MCF 10A (cell line): ENCODE measurements at regions not wholly inside any gene's neighbourhood (a gene's known extent, or its start where the extent isn't known, plus 50 kb on each side); places are given as distances from the start of the nearest gene placed in this dataset.
"Not testable (repeated sequence)": the region's sequence is repeated elsewhere in the genome, so short reads cannot be mapped to it uniquely, and the experiment has no call there.

Source experiments
- BruUV-seq: library from RNA; stranded (reverse); fragments of 400-500 nt; replicated peaks from 2 replicates; lab custom pipeline; 2021; lab: Mats Ljungman, UMichigan
- CTCF ChIA-PET: fragments of 300-600 bp; sonication (Branson Sonifier 250); formaldehyde crosslinking; extraction: SDS; loops from one replicate; lab custom pipeline; 2021; ENCODE audit warnings: antibody characterized with exemption, inconsistent platforms; lab: Yijun Ruan, JAX
- POLR2A ChIA-PET: fragments of 300-600, 350-650 bp; sonication (Branson Sonifier 250); formaldehyde crosslinking; extraction: SDS; loops from one replicate; lab custom pipeline; 2020; ENCODE audit warnings: antibody characterized with exemption, inconsistent platforms; lab: Yijun Ruan, JAX
- DNase-seq: peaks from one replicate; pipeline ENCODE4 v3.0.0-alpha.2; 2018; ENCODE audit not compliant: unreplicated experiment
- H3K27ac Mint-ChIP-seq: one replicate; pipeline ENCODE4 v1.8.0; 2022; ENCODE audit warnings: mild to moderate bottlenecking, low read depth, mixed read lengths; ENCODE audit not compliant: unreplicated experiment
- H3K27me3 Mint-ChIP-seq: one replicate; pipeline ENCODE4 v1.8.0; 2022; ENCODE audit warnings: mixed read lengths; ENCODE audit not compliant: insufficient read depth, unreplicated experiment
- H3K36me3 Mint-ChIP-seq: one replicate; pipeline ENCODE4 v1.8.0; 2022; ENCODE audit warnings: mild to moderate bottlenecking, moderate library complexity, mixed read lengths; ENCODE audit not compliant: insufficient read depth, unreplicated experiment
- H3K4me1 Mint-ChIP-seq: one replicate; pipeline ENCODE4 v1.8.0; 2022; ENCODE audit warnings: mixed read lengths; ENCODE audit not compliant: insufficient read depth, unreplicated experiment
- H3K4me3 Mint-ChIP-seq: one replicate; pipeline ENCODE4 v1.8.0; 2022; ENCODE audit warnings: mild to moderate bottlenecking, moderate library complexity, mixed read lengths; ENCODE audit not compliant: unreplicated experiment
- H3K9me3 Mint-ChIP-seq: one replicate; pipeline ENCODE4 v1.8.0; 2022; ENCODE audit warnings: mixed read lengths; ENCODE audit not compliant: unreplicated experiment
- CTCF ChIP-seq: fragments of 200-600 bp; IDR thresholded peaks from one replicate; pipeline ENCODE4 v1.8.0; 2022; ENCODE audit warnings: antibody characterized with exemption, mild to moderate bottlenecking; ENCODE audit not compliant: unreplicated experiment
- intact Hi-C: fragments of 100-400 bp; cut with micrococcal nuclease; formaldehyde crosslinking; loops from 2 replicates; pipeline ENCODE4 v1.14.1; 2022

- intact Hi-C loops: loop anchor here (5.0 kb wide), 1 partner anchor 33 kb away; no protein-coding TSS in a partner anchor
- H3K9me3 Mint-ChIP-seq: no peaks in the 10 kb centered on the region
- POLR2A ChIA-PET: no interaction called here
- no TSS peak for BruUV-seq
- H3K4me3 Mint-ChIP-seq: no peak overlapping the region
- no peaks in the 10 kb centered on the region for H3K27me3 Mint-ChIP-seq
- peaks cover 13% of the 10 kb centered on the region for H3K4me1 Mint-ChIP-seq
- no peak for TF ChIP-seq CTCF
- H3K27ac Mint-ChIP-seq: no peak overlapping the region
- CTCF ChIA-PET: interaction anchor here (0.6 to 0.8 kb wide), 2 partner anchors 197 to 1638 kb away, joined by 3 read pairs; no protein-coding TSS in a partner anchor
- H3K36me3 Mint-ChIP-seq: no peaks in the 10 kb centered on the region
- DNase-seq: no peak
Observed at GRCh38 chr1:20409971-20410370, 76.0 kb downstream of the CAMK2N1 start.

GRCh38 chr1:20409012-20409411, 77.0 kb downstream of the CAMK2N1 start:
- CTCF ChIA-PET: no interaction called here
- Mint-ChIP-seq H3K9me3 (no peaks in the 10 kb centered on the region), H3K27ac (no peak overlapping the region), H3K4me1 (peaks cover 13% of the 10 kb centered on the region), H3K4me3 (no peak overlapping the region), H3K36me3 (no peaks in the 10 kb centered on the region), H3K27me3 (no peaks in the 10 kb centered on the region)
- no peak for DNase-seq
- intact Hi-C loops: no loop called here
- BruUV-seq: no TSS peak
- no peak for TF ChIP-seq CTCF
- POLR2A ChIA-PET: no interaction called here

- BruUV-seq, H3K36me3 Mint-ChIP-seq, H3K4me3 Mint-ChIP-seq, H3K27ac Mint-ChIP-seq, intact Hi-C loops, H3K27me3 Mint-ChIP-seq, DNase-seq, POLR2A ChIA-PET, H3K9me3 Mint-ChIP-seq: not testable (repeated sequence)
- H3K4me1 Mint-ChIP-seq: peaks cover 13% of the 10 kb centered on the region
- CTCF ChIA-PET: interaction anchor here (0.6 kb wide), 1 partner anchor 86 kb away, joined by 3 read pairs; no protein-coding TSS in a partner anchor
Observed at GRCh38 chr1:20408133-20408650, 77.8 kb downstream of the CAMK2N1 start.

- Mint-ChIP-seq H3K27ac (no peak overlapping the region), H3K36me3 (no peaks in the 10 kb centered on the region), H3K4me3 (no peak overlapping the region), H3K27me3 (peaks cover 9% of the 10 kb centered on the region), H3K9me3 (no peaks in the 10 kb centered on the region), H3K4me1 (peaks cover 3% of the 10 kb centered on the region)
- no peak for TF ChIP-seq CTCF
- intact Hi-C loops: no loop called here
- CTCF ChIA-PET: interaction anchor here (0.5 kb wide), 1 partner anchor 110 kb away, joined by 3 read pairs; no protein-coding TSS in a partner anchor
- no peak for DNase-seq
- POLR2A ChIA-PET: no interaction called here
- no TSS peak for BruUV-seq
Observed at GRCh38 chr1:20405893-20406604, 80.0 kb downstream of the CAMK2N1 start.
